ENCODE measurements at regions not wholly inside any gene's neighbourhood (a gene's known extent, or its start where the extent isn't known, plus 50 kb on each side); places are given as distances from the start of the nearest gene placed in this dataset.

DNA sequence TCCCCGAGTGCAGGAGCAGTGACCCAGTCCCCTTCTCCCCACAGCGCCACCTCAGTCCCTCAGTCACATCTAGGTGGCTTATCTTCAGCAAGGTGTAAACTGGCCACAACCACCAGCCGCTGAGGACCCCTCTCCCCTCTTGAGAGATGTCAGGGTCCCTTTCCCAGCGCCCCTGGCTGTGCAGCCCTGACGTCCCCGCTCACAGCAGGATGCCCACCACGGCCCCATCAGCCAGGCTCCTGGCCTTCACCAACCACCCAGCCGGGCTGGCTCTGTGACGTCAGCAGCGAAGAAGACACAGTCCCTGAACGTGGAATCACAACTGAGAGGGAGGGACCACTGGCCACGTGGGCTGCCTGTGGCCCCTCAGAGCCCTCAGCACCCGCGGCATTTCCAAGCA lies 249.4 kb downstream of the NPHP4 start:
- TF ChIP-seq, protein P1, sequence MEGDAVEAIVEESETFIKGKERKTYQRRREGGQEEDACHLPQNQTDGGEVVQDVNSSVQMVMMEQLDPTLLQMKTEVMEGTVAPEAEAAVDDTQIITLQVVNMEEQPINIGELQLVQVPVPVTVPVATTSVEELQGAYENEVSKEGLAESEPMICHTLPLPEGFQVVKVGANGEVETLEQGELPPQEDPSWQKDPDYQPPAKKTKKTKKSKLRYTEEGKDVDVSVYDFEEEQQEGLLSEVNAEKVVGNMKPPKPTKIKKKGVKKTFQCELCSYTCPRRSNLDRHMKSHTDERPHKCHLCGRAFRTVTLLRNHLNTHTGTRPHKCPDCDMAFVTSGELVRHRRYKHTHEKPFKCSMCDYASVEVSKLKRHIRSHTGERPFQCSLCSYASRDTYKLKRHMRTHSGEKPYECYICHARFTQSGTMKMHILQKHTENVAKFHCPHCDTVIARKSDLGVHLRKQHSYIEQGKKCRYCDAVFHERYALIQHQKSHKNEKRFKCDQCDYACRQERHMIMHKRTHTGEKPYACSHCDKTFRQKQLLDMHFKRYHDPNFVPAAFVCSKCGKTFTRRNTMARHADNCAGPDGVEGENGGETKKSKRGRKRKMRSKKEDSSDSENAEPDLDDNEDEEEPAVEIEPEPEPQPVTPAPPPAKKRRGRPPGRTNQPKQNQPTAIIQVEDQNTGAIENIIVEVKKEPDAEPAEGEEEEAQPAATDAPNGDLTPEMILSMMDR (conservative IDR thresholded peaks at IDR 0.05 in 1 of 2, IDR thresholded peaks at IDR 0.05 in 1 of 2; ENCODE audit: low read depth in 1 of 2, low read length in 2 of 2) = no peak
- no peak for TF ChIP-seq EZH2 (IDR thresholded peaks at IDR 0.05; ENCODE audit: low read length, missing control alignments)
- Histone ChIP-seq H3K27me3 (ENCODE audit: control insufficient read depth, insufficient read depth, low read length) (no peaks in the 10 kb centered on the region), H2AFZ (ENCODE audit: low read length) (no peak overlapping the region), H3K4me1 (ENCODE audit: control insufficient read depth, extremely low read depth, insufficient read depth, low read length) (no peaks in the 10 kb centered on the region), H3K4me2 (ENCODE audit: extremely low read depth, insufficient read depth, low read length) (no peak overlapping the region), H4K20me1 (ENCODE audit: control insufficient read depth, extremely low read depth, insufficient read depth, low read length) (no peaks in the 10 kb centered on the region), H3K27ac (ENCODE audit: insufficient read depth, low read length) (no peak overlapping the region), H3K36me3 (ENCODE audit: control insufficient read depth, insufficient read depth, low read length) (no peaks in the 10 kb centered on the region), H3K9ac (ENCODE audit: insufficient read depth, low read length) (no peak overlapping the region), H3K79me2 (ENCODE audit: control insufficient read depth, insufficient read depth, low read length) (no peaks in the 10 kb centered on the region), H3K9me3 (ENCODE audit: control insufficient read depth, insufficient read depth, low read depth, low read length) (no peaks in the 10 kb centered on the region), H3K4me3 (replicated peaks in 1 of 4; ENCODE audit: control extremely low read depth in 1 of 4, insufficient read depth in 1 of 4, low read depth in 3 of 4, low read length in 4 of 4) (no peak overlapping the region)
- DNase-seq (ENCODE audit: low read depth in 2 of 2) = no peak

DNA sequence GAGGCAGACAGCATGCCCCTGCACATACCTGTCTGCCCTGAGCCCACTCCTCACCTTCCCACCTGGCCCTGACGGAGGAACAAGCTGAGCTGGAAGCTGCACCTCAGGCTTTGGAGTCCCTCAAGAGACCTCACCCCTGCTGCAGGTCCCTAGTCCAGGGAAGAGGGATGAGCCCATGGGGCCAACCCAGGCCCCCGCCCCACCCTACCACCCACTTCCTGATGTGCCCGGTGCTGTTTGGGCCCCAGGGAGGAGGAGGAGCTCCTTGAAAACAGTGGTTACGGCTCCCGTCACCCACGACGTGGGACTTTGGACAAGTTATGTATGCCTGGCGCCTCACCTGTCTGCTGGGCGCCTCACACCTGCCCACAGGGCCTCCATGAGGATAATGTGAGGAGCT lies 250.2 kb downstream of the NPHP4 start:
- DNase-seq (ENCODE audit: low read depth in 2 of 2) = no peak
- no peak for TF ChIP-seq EZH2 (IDR thresholded peaks at IDR 0.05; ENCODE audit: low read length, missing control alignments)
- TF ChIP-seq, protein P1 (conservative IDR thresholded peaks at IDR 0.05 in 1 of 2, IDR thresholded peaks at IDR 0.05 in 1 of 2; ENCODE audit: low read depth in 1 of 2, low read length in 2 of 2) = no peak
- H3K27me3 ChIP-seq (ENCODE audit: control insufficient read depth, insufficient read depth, low read length) = no peaks in the 10 kb centered on the region
- H3K27ac ChIP-seq (ENCODE audit: insufficient read depth, low read length) = no peak overlapping the region
- H3K36me3 ChIP-seq (ENCODE audit: control insufficient read depth, insufficient read depth, low read length) = no peaks in the 10 kb centered on the region
- H4K20me1 ChIP-seq (ENCODE audit: control insufficient read depth, extremely low read depth, insufficient read depth, low read length) = no peaks in the 10 kb centered on the region
- H3K9ac ChIP-seq (ENCODE audit: insufficient read depth, low read length) = no peak overlapping the region
- no peaks in the 10 kb centered on the region for H3K4me1 ChIP-seq (ENCODE audit: control insufficient read depth, extremely low read depth, insufficient read depth, low read length)
- no peaks in the 10 kb centered on the region for H3K79me2 ChIP-seq (ENCODE audit: control insufficient read depth, insufficient read depth, low read length)
- no peak overlapping the region for H3K4me3 ChIP-seq (replicated peaks in 1 of 4; ENCODE audit: control extremely low read depth in 1 of 4, insufficient read depth in 1 of 4, low read depth in 3 of 4, low read length in 4 of 4)
- no peaks in the 10 kb centered on the region for H3K9me3 ChIP-seq (ENCODE audit: control insufficient read depth, insufficient read depth, low read depth, low read length)
- H2AFZ ChIP-seq (ENCODE audit: low read length) = no peak overlapping the region
- no peak overlapping the region for H3K4me2 ChIP-seq (ENCODE audit: extremely low read depth, insufficient read depth, low read length)

DNA sequence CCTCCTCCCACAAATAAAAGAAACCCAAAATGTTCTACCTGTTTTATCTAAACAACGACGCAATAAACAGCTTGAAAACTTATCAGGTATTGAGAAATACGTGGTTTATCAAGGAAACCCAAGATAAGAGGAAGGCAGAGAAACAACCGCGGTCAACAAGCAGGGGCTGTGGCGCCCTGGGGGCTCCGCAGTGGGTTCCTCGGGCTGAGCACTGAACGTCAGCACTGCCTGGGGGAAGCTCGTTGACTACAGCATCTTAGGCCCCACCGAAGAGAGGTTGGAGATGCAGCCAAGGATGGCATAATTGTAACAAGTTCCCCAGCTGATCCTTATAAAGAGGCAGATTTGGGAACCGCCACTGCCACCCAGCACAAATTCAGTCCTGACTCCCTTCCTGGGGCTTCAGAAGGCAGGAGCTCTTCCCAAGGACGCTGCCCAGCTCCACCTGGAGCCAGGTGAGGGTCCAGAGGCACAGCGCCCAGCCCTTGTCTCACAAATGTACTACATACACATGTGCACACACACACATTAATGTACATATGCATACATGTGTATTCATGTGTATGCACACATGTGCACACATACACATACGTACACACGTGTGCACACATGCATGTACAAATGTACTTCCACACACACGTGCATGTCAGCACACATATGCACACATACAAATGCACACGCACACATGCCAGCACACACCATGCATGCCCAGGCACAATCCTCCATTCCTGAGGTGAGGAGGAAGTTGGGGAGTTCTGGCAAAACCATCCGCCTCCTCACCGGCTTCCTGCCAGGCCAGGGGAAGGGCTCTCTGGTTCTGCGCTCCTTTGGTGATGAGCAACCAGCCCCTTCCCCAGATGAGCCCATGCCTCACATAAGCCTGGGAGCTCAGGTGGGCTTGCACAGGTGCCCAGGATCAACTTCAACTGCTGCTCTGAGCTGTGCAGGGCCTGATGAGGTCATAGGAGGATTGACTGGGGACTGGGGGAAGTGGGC lies 251.1 kb downstream of the NPHP4 start:
- TF ChIP-seq, protein P1 (conservative IDR thresholded peaks at IDR 0.05 in 1 of 2, IDR thresholded peaks at IDR 0.05 in 1 of 2; ENCODE audit: low read depth in 1 of 2, low read length in 2 of 2) = no peak
- no peak for TF ChIP-seq EZH2 (IDR thresholded peaks at IDR 0.05; ENCODE audit: low read length, missing control alignments)
- Histone ChIP-seq H3K79me2 (ENCODE audit: control insufficient read depth, insufficient read depth, low read length) (no peaks in the 10 kb centered on the region), H3K36me3 (ENCODE audit: control insufficient read depth, insufficient read depth, low read length) (no peaks in the 10 kb centered on the region), H4K20me1 (ENCODE audit: control insufficient read depth, extremely low read depth, insufficient read depth, low read length) (no peaks in the 10 kb centered on the region), H3K4me3 (replicated peaks in 1 of 4; ENCODE audit: control extremely low read depth in 1 of 4, insufficient read depth in 1 of 4, low read depth in 3 of 4, low read length in 4 of 4) (no peak overlapping the region), H2AFZ (ENCODE audit: low read length) (no peak overlapping the region), H3K27me3 (ENCODE audit: control insufficient read depth, insufficient read depth, low read length) (no peaks in the 10 kb centered on the region), H3K27ac (ENCODE audit: insufficient read depth, low read length) (no peak overlapping the region), H3K9ac (ENCODE audit: insufficient read depth, low read length) (no peak overlapping the region), H3K4me2 (ENCODE audit: extremely low read depth, insufficient read depth, low read length) (no peak overlapping the region), H3K4me1 (ENCODE audit: control insufficient read depth, extremely low read depth, insufficient read depth, low read length) (no peaks in the 10 kb centered on the region), H3K9me3 (ENCODE audit: control insufficient read depth, insufficient read depth, low read depth, low read length) (no peaks in the 10 kb centered on the region)
- DNase-seq (ENCODE audit: low read depth in 2 of 2) = no peak

All from fibroblast of lung (primary cell).